SK-N-SH treated with all-trans-retinoic acid at 6 μM for 48 hours (cell line): ENCODE measurements at regions not wholly inside any gene's neighbourhood (a gene's known extent, or its start where the extent isn't known, plus 50 kb on each side); places are given as distances from the start of the nearest gene placed in this dataset.

Experiments used
- ATAC-seq: fragments of 200-7000 bp; cut with Tn5 transposase; 3 replicates; pipeline ENCODE4 v1.9.1; 2020; ENCODE audit warnings: mild to moderate bottlenecking, moderate library complexity
- ARNTL ChIP-seq: fragments of 450-650 bp; formaldehyde crosslinking; IDR thresholded peaks from 2 replicates; pipeline ENCODE4 v1.5.0; 2020; ENCODE audit warnings: low read depth, mild to moderate bottlenecking, moderate library complexity, borderline replicate concordance
- BACH2 ChIP-seq: fragments of 250-450 bp; sonication (Bioruptor Pico); IDR thresholded peaks from 2 replicates; pipeline ENCODE4 v1.9.0; 2021; ENCODE audit warnings: mild to moderate bottlenecking, borderline replicate concordance
- CREB5 ChIP-seq: fragments of 250-450 bp; sonication (Bioruptor Pico); IDR thresholded peaks from 2 replicates; pipeline ENCODE4 v1.5.1; 2020; ENCODE audit warnings: low read depth, mild to moderate bottlenecking, moderate library complexity
- CSDC2 ChIP-seq: fragments of 250-450 bp; sonication (Bioruptor Pico); IDR thresholded peaks from 2 replicates; pipeline ENCODE4 v1.5.0; 2020; ENCODE audit warnings: mild to moderate bottlenecking, moderate library complexity
- GLIS3 ChIP-seq: fragments of 250-450 bp; sonication (Bioruptor Pico); IDR thresholded peaks from 2 replicates; pipeline ENCODE4 v1.5.0; 2020; ENCODE audit warnings: mild to moderate bottlenecking, moderate library complexity
- ISL1 ChIP-seq: fragments of 250-450 bp; sonication (Bioruptor Pico); IDR thresholded peaks from 2 replicates; pipeline ENCODE4 v2.1.2; 2022; ENCODE audit warnings: mild to moderate bottlenecking, moderate library complexity
- OSR1 ChIP-seq: fragments of 250-450 bp; sonication (Bioruptor Pico); IDR thresholded peaks from 2 replicates; pipeline ENCODE4 v1.8.0; 2022; ENCODE audit warnings: moderate library complexity, mild to moderate bottlenecking, inconsistent platforms
- POU6F1 ChIP-seq: fragments of 250-450 bp; sonication (Bioruptor Pico); IDR thresholded peaks from 2 replicates; pipeline ENCODE4 v1.8.0; 2021; ENCODE audit warnings: low read depth, mild to moderate bottlenecking, moderate library complexity, borderline replicate concordance
- PPARA ChIP-seq: fragments of 250-450 bp; sonication (Bioruptor Pico); IDR thresholded peaks from 2 replicates; pipeline ENCODE4 v1.5.0; 2020; ENCODE audit warnings: mild to moderate bottlenecking, borderline replicate concordance
- RARB ChIP-seq: fragments of 250-450 bp; sonication (Bioruptor Pico); IDR thresholded peaks from 2 replicates; pipeline ENCODE4 v1.8.0; 2021; ENCODE audit warnings: mild to moderate bottlenecking, moderate library complexity
- SNAI2 ChIP-seq: fragments of 250-450 bp; sonication (Bioruptor Pico); IDR thresholded peaks from 2 replicates; pipeline ENCODE4 v1.5.0; 2020; ENCODE audit warnings: mild to moderate bottlenecking, moderate library complexity
- TOX ChIP-seq: fragments of 250-450 bp; sonication (Bioruptor Pico); IDR thresholded peaks from 2 replicates; pipeline ENCODE4 v1.8.0; 2021; ENCODE audit warnings: mild to moderate bottlenecking, moderate library complexity, borderline replicate concordance
- ZC3H10 ChIP-seq: fragments of 250-450 bp; sonication (Bioruptor Pico); IDR thresholded peaks from 2 replicates; pipeline ENCODE4 v1.5.1; 2021; ENCODE audit warnings: mild to moderate bottlenecking, moderate library complexity
- ZFP3 ChIP-seq: fragments of 250-450 bp; sonication (Bioruptor Pico); IDR thresholded peaks from 2 replicates; pipeline ENCODE4 v1.5.0; 2020; ENCODE audit warnings: mild to moderate bottlenecking, moderate library complexity
- ZFP30 ChIP-seq: fragments of 450-650 bp; formaldehyde crosslinking; IDR thresholded peaks from 2 replicates; pipeline ENCODE4 v1.5.0; 2022; ENCODE audit warnings: mild to moderate bottlenecking, moderate library complexity
- ZNF565 ChIP-seq: fragments of 450-650 bp; formaldehyde crosslinking; conservative IDR thresholded peaks from 2 replicates; pipeline ENCODE4 v1.5.0; 2020; ENCODE audit warnings: low read depth, mild to moderate bottlenecking, moderate library complexity
- ZNF70 ChIP-seq: fragments of 450-650 bp; formaldehyde crosslinking; IDR thresholded peaks from 2 replicates; pipeline ENCODE4 v1.5.0; 2020; ENCODE audit warnings: mild to moderate bottlenecking, moderate library complexity
- ZNF8 ChIP-seq: fragments of 450-650 bp; formaldehyde crosslinking; IDR thresholded peaks from 2 replicates; pipeline ENCODE4 v1.5.0; 2020; ENCODE audit warnings: mild to moderate bottlenecking, moderate library complexity
- TF ChIP-seq, protein P1 (sequence below): fragments of 250-450 bp; sonication (Bioruptor Pico); IDR thresholded peaks from 2 replicates; pipeline ENCODE4 v1.8.0; 2020; ENCODE audit warnings: mild to moderate bottlenecking, moderate library complexity, borderline replicate concordance
- TF ChIP-seq, protein P2 (sequence below): fragments of 250-450 bp; sonication (Bioruptor Pico); IDR thresholded peaks from 2 replicates; pipeline ENCODE4 v1.5.1; 2021; ENCODE audit warnings: mild to moderate bottlenecking, moderate library complexity
- TF ChIP-seq, protein P3 (sequence below): fragments of 250-450 bp; sonication (Bioruptor Pico); IDR thresholded peaks from 2 replicates; pipeline ENCODE4 v1.5.0; 2020; ENCODE audit warnings: mild to moderate bottlenecking, moderate library complexity

DNA sequence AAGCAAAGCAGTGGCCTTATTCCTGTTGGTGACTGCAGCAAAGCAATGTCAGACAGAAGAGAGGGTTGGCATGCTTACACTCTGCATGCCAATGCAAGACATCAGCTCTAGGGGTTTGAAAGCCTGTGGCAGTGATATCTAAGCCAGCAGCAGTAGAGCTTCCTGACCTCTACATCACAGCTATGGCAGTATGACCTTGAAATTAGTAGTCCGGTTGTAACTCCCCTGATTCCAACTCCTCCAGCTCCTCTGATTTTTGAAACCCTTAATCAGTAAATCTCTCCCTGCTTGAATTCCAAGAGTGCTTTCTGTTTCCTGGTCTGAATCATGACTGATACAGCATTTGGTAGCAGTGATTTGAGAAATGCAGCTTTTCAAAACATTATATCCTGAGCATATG is 60.0 kb upstream of the LRP1B start (continued):
- no peak for TF ChIP-seq ZC3H10 (CRISPR knock-in tag)
- TF ChIP-seq, protein P1, sequence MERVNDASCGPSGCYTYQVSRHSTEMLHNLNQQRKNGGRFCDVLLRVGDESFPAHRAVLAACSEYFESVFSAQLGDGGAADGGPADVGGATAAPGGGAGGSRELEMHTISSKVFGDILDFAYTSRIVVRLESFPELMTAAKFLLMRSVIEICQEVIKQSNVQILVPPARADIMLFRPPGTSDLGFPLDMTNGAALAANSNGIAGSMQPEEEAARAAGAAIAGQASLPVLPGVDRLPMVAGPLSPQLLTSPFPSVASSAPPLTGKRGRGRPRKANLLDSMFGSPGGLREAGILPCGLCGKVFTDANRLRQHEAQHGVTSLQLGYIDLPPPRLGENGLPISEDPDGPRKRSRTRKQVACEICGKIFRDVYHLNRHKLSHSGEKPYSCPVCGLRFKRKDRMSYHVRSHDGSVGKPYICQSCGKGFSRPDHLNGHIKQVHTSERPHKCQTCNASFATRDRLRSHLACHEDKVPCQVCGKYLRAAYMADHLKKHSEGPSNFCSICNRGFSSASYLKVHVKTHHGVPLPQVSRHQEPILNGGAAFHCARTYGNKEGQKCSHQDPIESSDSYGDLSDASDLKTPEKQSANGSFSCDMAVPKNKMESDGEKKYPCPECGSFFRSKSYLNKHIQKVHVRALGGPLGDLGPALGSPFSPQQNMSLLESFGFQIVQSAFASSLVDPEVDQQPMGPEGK (CRISPR knock-in tag), result no peak
- no peak for TF ChIP-seq ZNF8
- no peak for TF ChIP-seq ZFP30 (CRISPR knock-in tag)
- no peak for TF ChIP-seq SNAI2 (CRISPR knock-in tag)
- no peak for TF ChIP-seq GLIS3
- no peak for TF ChIP-seq RARB (CRISPR knock-in tag)
- no peak for TF ChIP-seq BACH2 (CRISPR knock-in tag)
- TF ChIP-seq ARNTL (CRISPR knock-in tag), result no peak
- TF ChIP-seq ZNF565 (CRISPR knock-in tag), result no peak
- TF ChIP-seq ZFP3, result no peak

DNA sequence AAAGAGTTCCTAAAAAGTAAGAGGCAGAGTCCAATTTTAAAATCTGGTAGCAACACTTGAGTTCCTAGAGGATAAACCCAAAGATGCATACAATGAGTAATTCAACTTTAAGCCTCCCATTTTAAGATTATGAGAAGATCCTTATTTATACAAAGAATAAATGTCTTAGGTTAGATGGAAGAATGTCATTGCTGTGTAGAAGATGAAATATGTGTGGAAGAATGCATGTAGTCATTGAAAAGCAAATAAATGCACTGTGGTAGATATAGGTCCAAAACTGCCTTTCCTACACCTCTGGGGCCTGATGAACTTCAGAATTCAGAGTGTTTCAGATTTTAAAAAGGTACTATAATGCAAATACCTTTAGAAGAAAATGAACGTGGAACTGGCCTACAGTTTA is 58.7 kb upstream of the LRP1B start:
- TF ChIP-seq TOX (CRISPR knock-in tag) (no peak), CREB5 (CRISPR knock-in tag) (no peak), ZFP3 (no peak)
- ATAC-seq, result no peak

DNA sequence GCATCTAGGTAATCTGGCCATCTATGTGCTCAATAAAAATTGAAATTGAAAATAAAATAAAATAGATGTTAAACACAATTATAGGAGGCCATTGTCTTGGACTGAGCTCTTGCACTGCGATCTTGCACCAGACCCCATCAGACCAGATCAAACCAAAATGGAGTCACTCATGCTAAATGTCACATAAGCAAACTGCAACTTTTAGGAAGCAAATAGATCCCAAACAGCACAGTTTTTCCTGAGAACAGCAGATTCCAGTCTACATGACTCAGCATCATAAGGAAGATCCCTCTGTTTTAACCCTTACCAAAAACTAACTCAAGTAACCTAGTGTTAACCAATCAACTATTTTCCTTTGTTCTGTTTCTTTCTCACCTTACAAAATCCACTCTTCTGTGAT is 57.7 kb upstream of the LRP1B start:
- TF ChIP-seq ISL1 (CRISPR knock-in tag), result peak; percentile 32; the same call in 1 of the 2 replicates
- no peak for TF ChIP-seq ZNF70 (CRISPR knock-in tag)
- peak; percentile 69; the same call in 1 of the 2 replicates for TF ChIP-seq OSR1 (CRISPR knock-in tag)
- no peak for TF ChIP-seq PPARA (CRISPR knock-in tag)
- no peak for TF ChIP-seq TOX (CRISPR knock-in tag)
- TF ChIP-seq ZNF565 (CRISPR knock-in tag), result no peak
- no peak for TF ChIP-seq SNAI2 (CRISPR knock-in tag)
- no peak for ATAC-seq

DNA sequence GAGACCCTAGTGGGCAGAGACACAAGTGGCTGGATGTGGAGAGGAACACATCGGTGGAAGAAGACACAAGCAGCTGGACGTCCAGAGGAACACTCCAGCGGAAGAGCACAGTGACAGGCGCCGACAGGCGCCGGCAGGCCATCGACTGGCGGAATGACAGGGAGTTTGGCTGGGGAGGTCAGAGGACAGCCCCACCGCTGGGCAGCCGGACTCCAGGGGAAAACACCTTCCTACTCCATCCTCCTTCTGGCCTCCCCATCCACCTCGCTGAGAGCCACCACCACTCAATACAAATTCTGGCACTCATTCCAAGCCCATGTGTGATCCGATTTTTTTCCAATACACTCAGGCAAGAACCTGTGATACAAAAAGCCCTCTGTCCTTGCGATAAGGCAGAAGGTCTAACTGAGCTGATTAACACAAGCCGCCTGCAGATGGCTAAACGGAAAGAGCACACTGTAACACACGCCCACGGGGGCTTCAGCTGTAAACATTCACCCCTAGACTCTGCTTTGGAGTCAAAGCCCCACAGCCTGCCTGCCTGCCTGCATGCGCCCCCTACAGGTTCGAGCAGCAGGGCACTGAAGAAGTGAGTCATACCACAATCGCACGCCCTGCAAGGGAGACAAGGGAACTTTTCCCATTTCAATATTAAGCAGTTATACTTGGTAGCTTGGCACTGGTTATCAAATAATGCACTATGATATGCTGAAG is 50.2 kb upstream of the LRP1B start:
- TF ChIP-seq, protein P2, sequence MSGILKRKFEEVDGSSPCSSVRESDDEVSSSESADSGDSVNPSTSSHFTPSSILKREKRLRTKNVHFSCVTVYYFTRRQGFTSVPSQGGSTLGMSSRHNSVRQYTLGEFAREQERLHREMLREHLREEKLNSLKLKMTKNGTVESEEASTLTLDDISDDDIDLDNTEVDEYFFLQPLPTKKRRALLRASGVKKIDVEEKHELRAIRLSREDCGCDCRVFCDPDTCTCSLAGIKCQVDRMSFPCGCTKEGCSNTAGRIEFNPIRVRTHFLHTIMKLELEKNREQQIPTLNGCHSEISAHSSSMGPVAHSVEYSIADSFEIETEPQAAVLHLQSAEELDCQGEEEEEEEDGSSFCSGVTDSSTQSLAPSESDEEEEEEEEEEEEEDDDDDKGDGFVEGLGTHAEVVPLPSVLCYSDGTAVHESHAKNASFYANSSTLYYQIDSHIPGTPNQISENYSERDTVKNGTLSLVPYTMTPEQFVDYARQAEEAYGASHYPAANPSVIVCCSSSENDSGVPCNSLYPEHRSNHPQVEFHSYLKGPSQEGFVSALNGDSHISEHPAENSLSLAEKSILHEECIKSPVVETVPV (CRISPR knock-in tag), result no peak
- TF ChIP-seq, protein P1 (CRISPR knock-in tag), result no peak
- TF ChIP-seq ARNTL (CRISPR knock-in tag) (no peak), ZNF565 (CRISPR knock-in tag) (no peak), ISL1 (CRISPR knock-in tag) (no peak), PPARA (CRISPR knock-in tag) (no peak), TOX (CRISPR knock-in tag) (no peak), POU6F1 (CRISPR knock-in tag) (no peak), ZNF70 (CRISPR knock-in tag) (no peak), RARB (CRISPR knock-in tag) (no peak), SNAI2 (CRISPR knock-in tag) (no peak), ZFP30 (CRISPR knock-in tag) (no peak), OSR1 (CRISPR knock-in tag) (no peak), ZNF8 (no peak), CREB5 (CRISPR knock-in tag) (no peak), CSDC2 (CRISPR knock-in tag) (no peak)
- TF ChIP-seq, protein P3, sequence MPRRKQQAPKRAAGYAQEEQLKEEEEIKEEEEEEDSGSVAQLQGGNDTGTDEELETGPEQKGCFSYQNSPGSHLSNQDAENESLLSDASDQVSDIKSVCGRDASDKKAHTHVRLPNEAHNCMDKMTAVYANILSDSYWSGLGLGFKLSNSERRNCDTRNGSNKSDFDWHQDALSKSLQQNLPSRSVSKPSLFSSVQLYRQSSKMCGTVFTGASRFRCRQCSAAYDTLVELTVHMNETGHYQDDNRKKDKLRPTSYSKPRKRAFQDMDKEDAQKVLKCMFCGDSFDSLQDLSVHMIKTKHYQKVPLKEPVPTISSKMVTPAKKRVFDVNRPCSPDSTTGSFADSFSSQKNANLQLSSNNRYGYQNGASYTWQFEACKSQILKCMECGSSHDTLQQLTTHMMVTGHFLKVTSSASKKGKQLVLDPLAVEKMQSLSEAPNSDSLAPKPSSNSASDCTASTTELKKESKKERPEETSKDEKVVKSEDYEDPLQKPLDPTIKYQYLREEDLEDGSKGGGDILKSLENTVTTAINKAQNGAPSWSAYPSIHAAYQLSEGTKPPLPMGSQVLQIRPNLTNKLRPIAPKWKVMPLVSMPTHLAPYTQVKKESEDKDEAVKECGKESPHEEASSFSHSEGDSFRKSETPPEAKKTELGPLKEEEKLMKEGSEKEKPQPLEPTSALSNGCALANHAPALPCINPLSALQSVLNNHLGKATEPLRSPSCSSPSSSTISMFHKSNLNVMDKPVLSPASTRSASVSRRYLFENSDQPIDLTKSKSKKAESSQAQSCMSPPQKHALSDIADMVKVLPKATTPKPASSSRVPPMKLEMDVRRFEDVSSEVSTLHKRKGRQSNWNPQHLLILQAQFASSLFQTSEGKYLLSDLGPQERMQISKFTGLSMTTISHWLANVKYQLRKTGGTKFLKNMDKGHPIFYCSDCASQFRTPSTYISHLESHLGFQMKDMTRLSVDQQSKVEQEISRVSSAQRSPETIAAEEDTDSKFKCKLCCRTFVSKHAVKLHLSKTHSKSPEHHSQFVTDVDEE, result no peak
- 0 out of 3 replicates have a peak, but pooled peaks have one; percentile 23 for ATAC-seq
